HepG2 (cell line): ENCODE measurements at regions not wholly inside any gene's neighbourhood (a gene's known extent, or its start where the extent isn't known, plus 50 kb on each side); places are given as distances from the start of the nearest gene placed in this dataset.

Experiments used
- ATAC-seq: fragments of 200-7000 bp; cut with Tn5 transposase; 3 replicates; pipeline ENCODE4 v1.9.1; 2020; ENCODE audit warnings: mild to moderate bottlenecking, moderate library complexity
- BruUV-seq: library from RNA; stranded (reverse); fragments of 400-500 nt; replicated peaks from 2 replicates; lab custom pipeline; 2021; lab: Mats Ljungman, UMichigan
- CTCF ChIA-PET: fragments of 300-600 bp; formaldehyde crosslinking; extraction: SDS; loops from one replicate; lab custom pipeline; 2021; ENCODE audit warnings: low total read pairs, inconsistent platforms, low intra/inter-chr PET ratio; lab: Yijun Ruan, JAX
- POLR2A ChIA-PET: fragments of 350-600 bp; sonication (Branson Sonifier 250); formaldehyde crosslinking; loops from one replicate; lab custom pipeline; 2020; ENCODE audit warnings: antibody characterized with exemption, inconsistent platforms; lab: Yijun Ruan, JAX
- DNase-seq: peaks from one replicate; pipeline ENCODE4 v3.0.0-alpha.2; 2015; ENCODE audit warnings: low spot score
- FAIRE-seq: peaks from 3 replicates; lab custom pipeline; 2011; peaks lifted over from hg19 to GRCh38; lab: Jason Lieb, UNC
- H2AFZ ChIP-seq: one replicate; pipeline ENCODE4 v1.6.1; 2011; ENCODE audit warnings: low read length, inconsistent platforms
- H3K27ac ChIP-seq: fragments of 300-600 bp; 3 replicates; pipeline ENCODE4 v1.8.0; 2011; ENCODE audit warnings: mixed run types, mild to moderate bottlenecking, mixed read lengths, low read length, inconsistent platforms; ENCODE audit not compliant: insufficient read depth; ENCODE audit errors: extremely low read length
- H3K27me3 ChIP-seq, 2 experiments: fragments of 200-600 bp in 1 of 2; 2 replicates in 1 of 2; 3 replicates in 1 of 2; pipeline versions ENCODE4 v1.6.0 to v1.8.0; 2011; ENCODE audit warnings: low read length in 2 of 2, mild to moderate bottlenecking in 2 of 2, moderate library complexity in 2 of 2, inconsistent platforms in 1 of 2; ENCODE audit not compliant: insufficient read depth in 2 of 2, control insufficient read depth in 1 of 2
- H3K36me3 ChIP-seq, 2 experiments: fragments of 200-600 bp in 1 of 2; replicated peaks in 1 of 2; 2 replicates in 1 of 2; 3 replicates in 1 of 2; pipeline versions ENCODE4 v1.5.1 to v1.8.0; 2011; ENCODE audit warnings: low read length in 2 of 2, inconsistent platforms in 1 of 2; ENCODE audit not compliant: insufficient read depth in 2 of 2, control insufficient read depth in 1 of 2
- H3K4me1 ChIP-seq: 2 replicates; pipeline ENCODE4 v1.5.1; 2012; ENCODE audit warnings: low read length, inconsistent platforms; ENCODE audit not compliant: insufficient read depth
- H3K4me2 ChIP-seq: 2 replicates; pipeline ENCODE4 v1.6.0; 2011; ENCODE audit warnings: low read depth, low read length, inconsistent platforms
- H3K4me3 ChIP-seq, 3 experiments: fragments of 200-600 bp in 1 of 3; sonication (generic), shearing (Covaris generic) in 1 of 3; replicated peaks in 1 of 3; 2 replicates each; pipeline ENCODE4 v1.5.1; 2011 to 2016; ENCODE audit warnings: low read length in 3 of 3, inconsistent platforms in 2 of 3, low read depth in 2 of 3, mild to moderate bottlenecking in 2 of 3, control low read depth in 1 of 3, mixed read lengths in 1 of 3; ENCODE audit not compliant: insufficient read depth in 1 of 3
- H3K79me2 ChIP-seq: one replicate; pipeline ENCODE4 v1.6.1; 2011; ENCODE audit warnings: low read length, inconsistent platforms; ENCODE audit not compliant: insufficient read depth
- H3K9ac ChIP-seq: 2 replicates; pipeline ENCODE4 v1.6.0; 2011; ENCODE audit warnings: mild to moderate bottlenecking, low read depth, low read length, inconsistent platforms; ENCODE audit not compliant: insufficient read depth
- H3K9me3 ChIP-seq: 2 replicates; pipeline ENCODE4 v1.5.1; 2012; ENCODE audit warnings: mild to moderate bottlenecking, low read length
- H4K20me1 ChIP-seq: 2 replicates; pipeline ENCODE4 v1.6.0; 2011; ENCODE audit warnings: inconsistent platforms, mild to moderate bottlenecking, low read length, moderate library complexity; ENCODE audit not compliant: insufficient read depth
- AHR ChIP-seq: IDR thresholded peaks from 2 replicates; pipeline ENCODE4 v1.6.1; 2018; ENCODE audit warnings: missing genetic modification reagents, missing compliant biosample characterization
- ATF7 ChIP-seq, 2 experiments: fragments of 450-650 bp in 1 of 2; sonication (generic) in 1 of 2; formaldehyde crosslinking in 1 of 2; IDR thresholded peaks; 2 replicates each; pipeline versions ENCODE4 v1.4.0 to v1.6.1; 2016 to 2020; ENCODE audit warnings: antibody characterized with exemption in 1 of 2, mild to moderate bottlenecking in 1 of 2, missing genetic modification reagents in 1 of 2
- GATA4 ChIP-seq: sonication (generic); IDR thresholded peaks from 2 replicates; pipeline ENCODE4 v1.6.1; 2016; ENCODE audit warnings: antibody characterized with exemption, low read depth, borderline replicate concordance
- GTF2F1 ChIP-seq: fragments of 150-350 bp; IDR thresholded peaks from 2 replicates; pipeline ENCODE4 v1.6.1; 2014; ENCODE audit warnings: low read length
- MATR3 ChIP-seq: sonication (generic); formaldehyde crosslinking; IDR thresholded peaks from 2 replicates; pipeline ENCODE4 v1.4.0; 2020; ENCODE audit warnings: missing genetic modification reagents
- MED1 ChIP-seq: sonication (generic); formaldehyde crosslinking; IDR thresholded peaks from 2 replicates; pipeline ENCODE4 v1.4.0; 2020; ENCODE audit warnings: missing genetic modification reagents
- MTA3 ChIP-seq: sonication (generic); formaldehyde crosslinking; IDR thresholded peaks from 2 replicates; pipeline ENCODE4 v1.4.0; 2020; ENCODE audit warnings: missing genetic modification reagents
- NKX3-1 ChIP-seq: sonication (generic); formaldehyde crosslinking; IDR thresholded peaks from 2 replicates; pipeline ENCODE4 v1.5.0; 2020; ENCODE audit warnings: missing genetic modification reagents
- TP53 ChIP-seq: sonication (generic); formaldehyde crosslinking; conservative IDR thresholded peaks from 2 replicates; pipeline ENCODE4 v1.4.0; 2020; ENCODE audit warnings: missing genetic modification reagents
- U2AF1 ChIP-seq: fragments of 200-400 bp; formaldehyde crosslinking; optimal IDR thresholded peaks from 2 replicates; pipeline ENCODE3; 2017; ENCODE audit warnings: mild to moderate bottlenecking, low read depth, low read length
- WIZ ChIP-seq: sonication (generic); formaldehyde crosslinking; IDR thresholded peaks from 2 replicates; pipeline ENCODE4 v1.5.1; 2020; ENCODE audit warnings: mild to moderate bottlenecking, missing genetic modification reagents
- YEATS4 ChIP-seq: sonication (generic); formaldehyde crosslinking; IDR thresholded peaks from 2 replicates; pipeline ENCODE4 v1.4.0; 2020; ENCODE audit warnings: missing genetic modification reagents, borderline replicate concordance
- ZNF766 ChIP-seq: sonication (generic); formaldehyde crosslinking; IDR thresholded peaks from 2 replicates; pipeline ENCODE4 v1.5.0; 2020; ENCODE audit warnings: missing genetic modification reagents, borderline replicate concordance
- ZNF883 ChIP-seq: sonication (generic); formaldehyde crosslinking; IDR thresholded peaks from 2 replicates; pipeline ENCODE4 v1.5.1; 2020; ENCODE audit warnings: mild to moderate bottlenecking, missing genetic modification reagents; ENCODE audit errors: not compliant biosample characterization
- WGBS: methylation state at CpG from one replicate; pipeline ENCODE4 v1.1.6; 2017; ENCODE audit warnings: low lambda C conversion rate; 5-methylcytosine and 5-hydroxymethylcytosine counted together
- in situ Hi-C: cut with HindIII; loops from 2 replicates; pipeline ENCODE4 v1.10.0; 2017; ENCODE audit warnings: low pct_unique_long_range_greater_than_20kb; ENCODE audit not compliant: extremely low pct_ligation_motif_present
- intact Hi-C: fragments of 100-400 bp; cut with micrococcal nuclease; formaldehyde crosslinking; loops from one replicate; pipeline ENCODE4 v1.10.0; 2022; ENCODE audit not compliant: unreplicated experiment
- TF ChIP-seq, protein P1 (sequence below), 2 experiments: IDR thresholded peaks; 2 replicates each; pipeline ENCODE4 v1.6.1; 2011 to 2012; ENCODE audit warnings: low read length in 2 of 2, borderline replicate concordance in 1 of 2, low read depth in 1 of 2, mild to moderate bottlenecking in 1 of 2, moderate library complexity in 1 of 2

DNA sequence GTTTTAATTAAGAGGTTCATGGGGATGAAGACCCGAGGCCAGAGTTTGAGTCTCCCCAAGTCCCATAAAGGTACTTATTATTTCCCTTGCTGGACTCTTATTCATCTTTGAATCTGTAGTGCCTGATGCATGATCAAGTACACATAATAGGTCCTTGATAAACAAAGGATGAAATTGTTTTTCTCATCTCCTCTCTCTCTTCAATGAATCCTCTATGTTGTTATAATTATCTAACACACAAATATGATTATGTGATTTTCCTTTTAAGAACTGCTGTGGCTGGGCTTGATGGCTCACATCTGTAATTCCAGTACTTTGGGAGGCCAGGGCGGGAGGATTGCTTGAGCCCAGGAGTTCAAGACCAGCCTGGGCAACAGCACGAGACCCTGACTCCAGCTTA, 117.7 kb downstream of the BAMBI start:
- H3K4me2 ChIP-seq, result no peak overlapping the region
- ATAC-seq, result no peak
- no peak for TF ChIP-seq MED1 (CRISPR knock-in tag)
- TF ChIP-seq GATA4, result no peak
- TF ChIP-seq, all 625 proteins: peak for 0
- intact Hi-C loops (loop anchor here (5.0 kb wide), 1 partner anchor 197 kb away; no protein-coding TSS in a partner anchor), in situ Hi-C loops (no loop called here)
- Histone ChIP-seq H3K9ac (no peak overlapping the region), H3K27me3 (peaks cover 3 to 13% of the 10 kb centered on the region in 2 experiments; a peak in 3 of 5 replicates), H3K4me3 (no peak overlapping the region), H4K20me1 (no peaks in the 10 kb centered on the region), H3K27ac (no peak overlapping the region), H3K4me1 (peaks cover 26% of the 10 kb centered on the region), H3K79me2 (no peaks in the 10 kb centered on the region), H2AFZ (no peak overlapping the region), H3K36me3 (no peaks in the 10 kb centered on the region), H3K9me3 (no peaks in the 10 kb centered on the region)
- BruUV-seq, result no TSS peak
- ChIA-PET CTCF (no interaction called here), POLR2A (no interaction called here)
- WGBS, result 69% methylated on average over 3 of the region's 3 CpGs
- DNase-seq (no peak), FAIRE-seq (no peak)

DNA sequence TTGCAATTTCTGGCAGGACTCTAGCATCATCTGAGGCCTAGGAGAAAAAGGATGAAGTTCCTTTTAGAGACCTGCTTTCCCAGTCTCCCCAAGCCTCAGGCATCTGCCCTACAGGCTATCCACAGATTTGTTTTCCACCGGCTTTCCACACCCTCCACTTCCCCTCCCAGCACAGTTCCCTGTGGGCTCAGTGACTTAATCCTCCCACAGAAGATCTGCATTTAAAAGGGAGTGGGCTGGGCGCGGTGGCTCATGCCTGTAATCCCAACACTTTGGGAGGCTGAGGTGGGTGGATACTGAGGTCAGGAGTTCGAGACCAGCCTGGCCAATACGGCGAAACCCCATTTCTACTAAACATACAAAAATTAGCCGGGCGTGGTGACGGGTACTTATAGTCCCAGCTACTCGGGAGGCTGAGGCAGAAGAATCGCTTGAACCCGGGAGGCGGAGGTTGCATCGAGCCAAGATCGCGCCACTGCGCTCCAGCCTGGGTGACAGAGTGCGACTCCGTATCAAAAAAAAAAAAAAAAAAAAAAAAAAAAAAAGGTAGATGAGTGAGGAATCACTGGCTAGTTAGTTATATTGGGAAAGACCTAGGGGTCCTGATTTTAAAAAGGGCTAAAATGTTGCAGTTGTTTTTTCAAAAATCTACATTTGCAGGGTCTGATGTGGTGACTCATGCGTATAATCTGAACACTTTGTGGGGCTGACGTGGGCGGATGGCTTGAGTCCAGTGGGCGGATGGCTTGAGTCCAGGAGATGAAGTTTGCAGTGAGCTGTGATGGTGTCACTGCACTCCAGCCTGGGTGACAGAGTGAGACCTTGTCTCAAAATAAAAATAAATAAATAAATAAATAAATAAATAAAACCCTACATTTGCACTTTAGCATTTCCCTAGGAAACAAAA, 119.5 kb downstream of the BAMBI start:
- FAIRE-seq (no peak), DNase-seq (no peak), ATAC-seq (no peak)
- Histone ChIP-seq H3K27me3 (peaks cover 3% of the 10 kb centered on the region in 2 experiments; a peak in 2 of 5 replicates), H3K9ac (no peak overlapping the region), H3K4me1 (peaks cover 27% of the 10 kb centered on the region), H3K9me3 (no peaks in the 10 kb centered on the region), H2AFZ (no peak overlapping the region), H3K4me3 (no peak overlapping the region), H4K20me1 (no peaks in the 10 kb centered on the region), H3K27ac (no peak overlapping the region), H3K79me2 (no peaks in the 10 kb centered on the region), H3K4me2 (no peak overlapping the region), H3K36me3 (no peaks in the 10 kb centered on the region)
- ChIA-PET CTCF (no interaction called here), POLR2A (no interaction called here)
- 85% methylated on average over 23 of the region's 23 CpGs for WGBS
- BruUV-seq, result no TSS peak
- in situ Hi-C loops (no loop called here), intact Hi-C loops (loop anchor here (5.0 kb wide), 1 partner anchor 195 kb away; no protein-coding TSS in a partner anchor)
- no peak for TF ChIP-seq ZNF766 (CRISPR knock-in tag)
- TF ChIP-seq YEATS4 (CRISPR knock-in tag), result no peak
- TF ChIP-seq ZNF883, result no peak
- TF ChIP-seq MATR3 (CRISPR knock-in tag), result no peak
- TF ChIP-seq AHR (CRISPR knock-in tag), result no peak
- TF ChIP-seq, protein P1, sequence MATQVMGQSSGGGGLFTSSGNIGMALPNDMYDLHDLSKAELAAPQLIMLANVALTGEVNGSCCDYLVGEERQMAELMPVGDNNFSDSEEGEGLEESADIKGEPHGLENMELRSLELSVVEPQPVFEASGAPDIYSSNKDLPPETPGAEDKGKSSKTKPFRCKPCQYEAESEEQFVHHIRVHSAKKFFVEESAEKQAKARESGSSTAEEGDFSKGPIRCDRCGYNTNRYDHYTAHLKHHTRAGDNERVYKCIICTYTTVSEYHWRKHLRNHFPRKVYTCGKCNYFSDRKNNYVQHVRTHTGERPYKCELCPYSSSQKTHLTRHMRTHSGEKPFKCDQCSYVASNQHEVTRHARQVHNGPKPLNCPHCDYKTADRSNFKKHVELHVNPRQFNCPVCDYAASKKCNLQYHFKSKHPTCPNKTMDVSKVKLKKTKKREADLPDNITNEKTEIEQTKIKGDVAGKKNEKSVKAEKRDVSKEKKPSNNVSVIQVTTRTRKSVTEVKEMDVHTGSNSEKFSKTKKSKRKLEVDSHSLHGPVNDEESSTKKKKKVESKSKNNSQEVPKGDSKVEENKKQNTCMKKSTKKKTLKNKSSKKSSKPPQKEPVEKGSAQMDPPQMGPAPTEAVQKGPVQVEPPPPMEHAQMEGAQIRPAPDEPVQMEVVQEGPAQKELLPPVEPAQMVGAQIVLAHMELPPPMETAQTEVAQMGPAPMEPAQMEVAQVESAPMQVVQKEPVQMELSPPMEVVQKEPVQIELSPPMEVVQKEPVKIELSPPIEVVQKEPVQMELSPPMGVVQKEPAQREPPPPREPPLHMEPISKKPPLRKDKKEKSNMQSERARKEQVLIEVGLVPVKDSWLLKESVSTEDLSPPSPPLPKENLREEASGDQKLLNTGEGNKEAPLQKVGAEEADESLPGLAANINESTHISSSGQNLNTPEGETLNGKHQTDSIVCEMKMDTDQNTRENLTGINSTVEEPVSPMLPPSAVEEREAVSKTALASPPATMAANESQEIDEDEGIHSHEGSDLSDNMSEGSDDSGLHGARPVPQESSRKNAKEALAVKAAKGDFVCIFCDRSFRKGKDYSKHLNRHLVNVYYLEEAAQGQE (IDR thresholded peaks at IDR 0.05; ENCODE audit: borderline replicate concordance in 1 of 2, low read depth in 1 of 2, low read length in 2 of 2), result no peak
- TF ChIP-seq NKX3-1, result no peak
- no peak for TF ChIP-seq MTA3 (CRISPR knock-in tag)
- no peak for TF ChIP-seq WIZ (CRISPR knock-in tag)
- no peak for TF ChIP-seq GTF2F1
- no peak for TF ChIP-seq ATF7 (IDR thresholded peaks at IDR 0.05)
- no peak for TF ChIP-seq ATF7 (CRISPR knock-in tag; IDR thresholded peaks at IDR 0.05)
- TF ChIP-seq U2AF1, result no peak
- no peak for TF ChIP-seq TP53 (CRISPR knock-in tag)
